K562 (cell line): ENCODE measurements at regions not wholly inside any gene's neighbourhood (a gene's known extent, or its start where the extent isn't known, plus 50 kb on each side); places are given as distances from the start of the nearest gene placed in this dataset.

Source experiments
- ATAC-seq: fragments of 200-7000 bp; cut with Tn5 transposase; 3 replicates; pipeline ENCODE4 v1.9.1; 2020; ENCODE audit warnings: moderate library complexity
- BruUV-seq: library from RNA; stranded (reverse); fragments of 400-500 nt; replicated peaks from 2 replicates; lab custom pipeline; 2021; lab: Mats Ljungman, UMichigan
- CTCF ChIA-PET: fragments of 300-600 bp; formaldehyde crosslinking; extraction: SDS; loops from one replicate; lab custom pipeline; 2021; ENCODE audit warnings: low intra/inter-chr PET ratio; lab: Yijun Ruan, JAX
- POLR2A ChIA-PET: fragments of 300-600, 350-650 bp; sonication (Branson Sonifier 250); formaldehyde crosslinking; extraction: SDS; loops from one replicate; lab custom pipeline; 2021; ENCODE audit warnings: antibody characterized with exemption, inconsistent platforms; lab: Yijun Ruan, JAX
- DNase-seq, 4 experiments: peaks; one replicate each; pipeline versions ENCODE4 v3.0.0 to v3.0.0-alpha.2; 2011 to 2018; ENCODE audit warnings: low spot score in 3 of 4, mixed read lengths in 3 of 4; ENCODE audit errors: extremely low read depth in 1 of 4
- FAIRE-seq: peaks from 2 replicates; lab custom pipeline; 2011; peaks lifted over from hg19 to GRCh38; lab: Jason Lieb, UNC
- H2AFZ ChIP-seq: 2 replicates; pipeline ENCODE4 v1.6.0; 2011; ENCODE audit warnings: low read depth, low read length, control low read depth, inconsistent platforms
- H3K27ac ChIP-seq: fragments of 200-600 bp; 3 replicates; pipeline ENCODE4 v1.8.0; 2011; ENCODE audit warnings: low read depth, mild to moderate bottlenecking, control low read depth, inconsistent platforms, low read length, moderate library complexity, mixed read lengths; ENCODE audit errors: extremely low read depth
- H3K27me3 ChIP-seq, 2 experiments: fragments of 300-600 bp in 1 of 2; 2 replicates in 1 of 2; 3 replicates in 1 of 2; pipeline versions ENCODE4 v1.6.0 to v1.8.0; 2011; ENCODE audit warnings: inconsistent platforms in 2 of 2, low read length in 2 of 2, mild to moderate bottlenecking in 1 of 2, mixed read lengths in 1 of 2, moderate library complexity in 1 of 2; ENCODE audit not compliant: control insufficient read depth in 2 of 2, insufficient read depth in 2 of 2
- H3K36me3 ChIP-seq: fragments of 300-600 bp; 3 replicates; pipeline ENCODE4 v1.8.0; 2011; ENCODE audit warnings: mild to moderate bottlenecking, low read length, inconsistent platforms; ENCODE audit not compliant: control insufficient read depth, insufficient read depth
- H3K4me1 ChIP-seq, 2 experiments: fragments of 200-600 bp in 1 of 2; replicated peaks in 1 of 2; 2 replicates in 1 of 2; 3 replicates in 1 of 2; pipeline versions ENCODE4 v1.5.1 to v1.8.0; 2011; ENCODE audit warnings: inconsistent platforms in 2 of 2, low read length in 2 of 2, mild to moderate bottlenecking in 1 of 2, mixed read lengths in 1 of 2, moderate library complexity in 1 of 2; ENCODE audit not compliant: control insufficient read depth in 2 of 2, insufficient read depth in 2 of 2
- H3K4me2 ChIP-seq: 2 replicates; pipeline ENCODE4 v1.6.1; 2011; ENCODE audit warnings: low read length, control low read depth, inconsistent platforms, mixed read lengths; ENCODE audit not compliant: insufficient read depth
- H3K4me3 ChIP-seq: fragments of 200-600 bp; sonication (generic), shearing (Covaris generic); 2 replicates; pipeline ENCODE4 v1.5.1; 2016; ENCODE audit warnings: control low read depth, inconsistent platforms
- H3K79me2 ChIP-seq: fragments of 200-600 bp; 3 replicates; pipeline ENCODE4 v1.8.0; 2011; ENCODE audit warnings: low read length, inconsistent platforms; ENCODE audit not compliant: control insufficient read depth, insufficient read depth
- H3K9ac ChIP-seq, 2 experiments: 2 replicates each; pipeline versions ENCODE4 v1.6.0 to v1.6.1; 2011; ENCODE audit warnings: low read depth in 2 of 2, low read length in 2 of 2, control low read depth in 1 of 2, inconsistent platforms in 1 of 2, mild to moderate bottlenecking in 1 of 2, mixed read lengths in 1 of 2; ENCODE audit not compliant: insufficient read depth in 1 of 2
- H3K9me1 ChIP-seq: one replicate; pipeline ENCODE4 v1.6.0; 2011; ENCODE audit warnings: inconsistent platforms, mild to moderate bottlenecking, low read length, moderate library complexity; ENCODE audit not compliant: control insufficient read depth, insufficient read depth
- H3K9me3 ChIP-seq: replicated peaks from 2 replicates; pipeline ENCODE4 v1.5.1; 2011; ENCODE audit warnings: low read depth, low read length, inconsistent platforms; ENCODE audit not compliant: control insufficient read depth, insufficient read depth
- H4K20me1 ChIP-seq: replicated peaks from 2 replicates; pipeline ENCODE4 v1.6.1; 2011; ENCODE audit warnings: low read length, inconsistent platforms, mixed read lengths; ENCODE audit not compliant: control insufficient read depth, insufficient read depth
- DMBX1 ChIP-seq: fragments of 250-450 bp; sonication (Bioruptor Pico); IDR thresholded peaks from 2 replicates; pipeline ENCODE4 v1.8.0; 2022; ENCODE audit warnings: inconsistent platforms, mild to moderate bottlenecking, moderate library complexity, borderline replicate concordance
- MXI1 ChIP-seq: IDR thresholded peaks from 2 replicates; pipeline ENCODE4 v1.6.1; 2011; ENCODE audit warnings: low read depth, mild to moderate bottlenecking, improper control_type of control experiment, low read length
- RFX5 ChIP-seq: IDR thresholded peaks from 2 replicates; pipeline ENCODE4 v1.6.1; 2011; ENCODE audit warnings: low read depth, mild to moderate bottlenecking, improper control_type of control experiment, low read length
- TBP ChIP-seq: optimal IDR thresholded peaks from 2 replicates; pipeline ENCODE3; 2011; ENCODE audit warnings: low read depth, low read length, improper control_type of control experiment
- WGBS: fragments of 100-300 bp; shearing (Covaris generic); methylation state at CpG from one replicate; pipeline ENCODE4 v1.1.6; 2016; ENCODE audit warnings: low coverage, mixed read lengths; ENCODE audit not compliant: insufficient coverage; ENCODE audit errors: missing lambda C conversion rate; 5-methylcytosine and 5-hydroxymethylcytosine counted together
- in situ Hi-C: fragments of 300-500 bp; cut with MboI; formaldehyde crosslinking; loops from 4 replicates; pipeline ENCODE4 v1.15.0; 2018; ENCODE audit warnings: inconsistent platforms, mixed read lengths
- intact Hi-C: fragments of 100-400 bp; cut with micrococcal nuclease; formaldehyde crosslinking; loops from 2 replicates; pipeline ENCODE4 v1.14.2; 2022
- TF ChIP-seq, protein P1 (sequence below): sonication (generic); formaldehyde crosslinking; IDR thresholded peaks from 2 replicates; pipeline ENCODE4 v1.8.0; 2023; ENCODE audit warnings: missing genetic modification reagents, mild to moderate bottlenecking, borderline replicate concordance
- TF ChIP-seq, protein P2 (sequence below): fragments of 250-450 bp; sonication (Bioruptor Pico); IDR thresholded peaks from 2 replicates; pipeline ENCODE4 v1.5.0; 2021; ENCODE audit warnings: mild to moderate bottlenecking, moderate library complexity

DNA sequence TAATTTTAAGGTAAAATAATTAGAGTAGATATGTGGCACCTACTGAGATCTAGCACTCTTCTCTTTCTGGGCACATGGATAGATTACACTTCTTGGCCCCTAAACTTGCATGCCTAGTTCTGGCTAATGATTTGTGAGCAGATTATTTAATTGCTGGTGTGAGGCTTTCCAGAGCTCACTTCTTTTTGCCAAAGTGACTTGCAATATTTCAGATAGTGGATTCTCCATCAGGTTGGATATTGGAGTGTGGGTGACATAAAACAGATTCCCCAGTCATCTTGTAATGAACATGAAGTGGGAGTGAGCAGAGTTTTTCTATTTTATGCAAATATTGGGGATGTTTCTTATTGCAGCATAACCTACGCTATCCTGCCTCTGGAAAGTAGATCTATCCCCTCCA, 247.9 kb downstream of the KLF5 start:
- Histone ChIP-seq H3K9me3 (no peaks in the 10 kb centered on the region), H3K36me3 (no peaks in the 10 kb centered on the region), H3K9me1 (no peaks in the 10 kb centered on the region), H3K4me3 (no peak overlapping the region), H3K9ac (no peak overlapping the region), H3K27ac (no peak overlapping the region), H3K4me2 (no peak overlapping the region), H3K4me1 (no peaks in the 10 kb centered on the region), H4K20me1 (no peaks in the 10 kb centered on the region), H3K79me2 (no peaks in the 10 kb centered on the region), H2AFZ (no peak overlapping the region), H3K27me3 (no peaks in the 10 kb centered on the region)
- ChIA-PET CTCF (no interaction called here), POLR2A (no interaction called here)
- TF ChIP-seq MXI1 = no peak
- FAIRE-seq = no peak
- ATAC-seq = no peak
- in situ Hi-C loops (no loop called here), intact Hi-C loops (no loop called here)
- DNase-seq = no peak
- 0% methylated on average over 1 of the region's 1 CpG for WGBS
- no TSS peak for BruUV-seq

- Histone ChIP-seq H3K9me1 (no peaks in the 10 kb centered on the region), H3K4me3 (no peak overlapping the region), H3K4me1 (no peaks in the 10 kb centered on the region), H3K36me3 (no peaks in the 10 kb centered on the region), H3K4me2 (no peak overlapping the region), H2AFZ (no peak overlapping the region), H3K9ac (no peak overlapping the region), H3K9me3 (no peaks in the 10 kb centered on the region), H3K27ac (no peak overlapping the region), H4K20me1 (no peaks in the 10 kb centered on the region), H3K27me3 (no peaks in the 10 kb centered on the region), H3K79me2 (no peaks in the 10 kb centered on the region)
- no peak for ATAC-seq
- intact Hi-C loops (no loop called here), in situ Hi-C loops (no loop called here)
- ChIA-PET POLR2A (no interaction called here), CTCF (no interaction called here)
- WGBS = 0% methylated on average over 2 of the region's 2 CpGs
- no peak for FAIRE-seq
- no TSS peak for BruUV-seq
- no peak for DNase-seq
- TF ChIP-seq, protein P1, sequence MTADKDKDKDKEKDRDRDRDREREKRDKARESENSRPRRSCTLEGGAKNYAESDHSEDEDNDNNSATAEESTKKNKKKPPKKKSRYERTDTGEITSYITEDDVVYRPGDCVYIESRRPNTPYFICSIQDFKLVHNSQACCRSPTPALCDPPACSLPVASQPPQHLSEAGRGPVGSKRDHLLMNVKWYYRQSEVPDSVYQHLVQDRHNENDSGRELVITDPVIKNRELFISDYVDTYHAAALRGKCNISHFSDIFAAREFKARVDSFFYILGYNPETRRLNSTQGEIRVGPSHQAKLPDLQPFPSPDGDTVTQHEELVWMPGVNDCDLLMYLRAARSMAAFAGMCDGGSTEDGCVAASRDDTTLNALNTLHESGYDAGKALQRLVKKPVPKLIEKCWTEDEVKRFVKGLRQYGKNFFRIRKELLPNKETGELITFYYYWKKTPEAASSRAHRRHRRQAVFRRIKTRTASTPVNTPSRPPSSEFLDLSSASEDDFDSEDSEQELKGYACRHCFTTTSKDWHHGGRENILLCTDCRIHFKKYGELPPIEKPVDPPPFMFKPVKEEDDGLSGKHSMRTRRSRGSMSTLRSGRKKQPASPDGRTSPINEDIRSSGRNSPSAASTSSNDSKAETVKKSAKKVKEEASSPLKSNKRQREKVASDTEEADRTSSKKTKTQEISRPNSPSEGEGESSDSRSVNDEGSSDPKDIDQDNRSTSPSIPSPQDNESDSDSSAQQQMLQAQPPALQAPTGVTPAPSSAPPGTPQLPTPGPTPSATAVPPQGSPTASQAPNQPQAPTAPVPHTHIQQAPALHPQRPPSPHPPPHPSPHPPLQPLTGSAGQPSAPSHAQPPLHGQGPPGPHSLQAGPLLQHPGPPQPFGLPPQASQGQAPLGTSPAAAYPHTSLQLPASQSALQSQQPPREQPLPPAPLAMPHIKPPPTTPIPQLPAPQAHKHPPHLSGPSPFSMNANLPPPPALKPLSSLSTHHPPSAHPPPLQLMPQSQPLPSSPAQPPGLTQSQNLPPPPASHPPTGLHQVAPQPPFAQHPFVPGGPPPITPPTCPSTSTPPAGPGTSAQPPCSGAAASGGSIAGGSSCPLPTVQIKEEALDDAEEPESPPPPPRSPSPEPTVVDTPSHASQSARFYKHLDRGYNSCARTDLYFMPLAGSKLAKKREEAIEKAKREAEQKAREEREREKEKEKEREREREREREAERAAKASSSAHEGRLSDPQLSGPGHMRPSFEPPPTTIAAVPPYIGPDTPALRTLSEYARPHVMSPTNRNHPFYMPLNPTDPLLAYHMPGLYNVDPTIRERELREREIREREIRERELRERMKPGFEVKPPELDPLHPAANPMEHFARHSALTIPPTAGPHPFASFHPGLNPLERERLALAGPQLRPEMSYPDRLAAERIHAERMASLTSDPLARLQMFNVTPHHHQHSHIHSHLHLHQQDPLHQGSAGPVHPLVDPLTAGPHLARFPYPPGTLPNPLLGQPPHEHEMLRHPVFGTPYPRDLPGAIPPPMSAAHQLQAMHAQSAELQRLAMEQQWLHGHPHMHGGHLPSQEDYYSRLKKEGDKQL (CRISPR knock-in tag) = no peak
- TF ChIP-seq DMBX1 = no peak
- no peak for TF ChIP-seq TBP
- TF ChIP-seq, protein P2, sequence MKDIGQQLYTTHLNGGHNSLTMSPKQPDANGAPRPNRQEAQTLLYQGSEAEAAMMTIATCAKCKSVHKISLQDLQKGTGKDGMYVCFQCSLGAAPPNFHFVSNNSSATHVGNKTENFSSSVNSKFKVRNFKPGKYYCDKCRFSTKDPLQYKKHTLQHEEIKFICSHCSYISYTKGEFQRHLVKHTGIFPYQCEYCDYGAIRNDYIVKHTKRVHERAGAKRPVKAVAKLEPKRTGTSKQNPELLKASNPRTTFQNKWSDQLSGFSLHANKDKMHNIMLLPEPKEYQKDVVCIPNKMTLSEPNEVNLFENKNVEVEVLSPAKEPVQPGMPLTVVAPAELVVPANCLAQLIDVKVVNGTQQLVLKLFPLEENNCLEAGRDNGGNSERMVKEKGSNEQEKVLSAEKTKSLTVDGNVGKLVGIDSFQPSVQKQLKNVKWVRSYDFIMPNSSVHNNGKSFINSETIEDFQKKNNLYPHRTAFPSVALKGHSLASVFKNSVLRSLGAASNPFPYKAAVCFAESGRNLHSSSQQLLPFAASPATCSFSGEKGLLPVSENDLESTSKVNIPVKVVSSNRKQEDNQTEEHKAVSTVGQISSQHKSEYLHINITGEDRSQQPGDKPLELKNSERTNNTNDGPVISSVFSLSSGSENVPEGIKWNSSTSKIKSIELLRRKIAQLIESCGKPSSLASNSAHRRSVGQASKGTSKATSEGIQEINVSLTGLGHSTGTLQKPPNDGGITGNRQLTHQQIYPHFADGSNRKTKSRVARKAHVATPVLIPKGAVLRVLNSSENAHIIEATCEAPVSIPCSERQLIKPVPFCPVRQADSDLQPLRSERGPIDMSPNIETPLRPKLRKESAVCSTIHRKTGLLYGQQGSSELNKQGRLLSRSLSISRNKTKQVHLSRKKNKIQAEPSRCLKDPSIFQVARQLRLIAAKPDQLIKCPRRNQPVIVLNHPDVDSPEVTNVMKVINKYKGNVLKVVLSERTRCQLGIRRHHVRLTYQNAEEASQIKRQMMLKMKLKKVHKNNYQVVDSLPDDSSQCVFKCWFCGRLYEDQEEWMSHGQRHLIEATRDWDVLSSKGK (CRISPR knock-in tag) = no peak
- TF ChIP-seq RFX5 = no peak
These were observed 245.6 kb downstream of the KLF5 start for GRCh38 chr13:73304442-73304841.
